K562 (cell line): ENCODE measurements at regions not wholly inside any gene's neighbourhood (a gene's known extent, or its start where the extent isn't known, plus 50 kb on each side); places are given as distances from the start of the nearest gene placed in this dataset.

Experiments used
- ARID2 ChIP-seq: fragments of 450-650 bp; IDR thresholded peaks from 2 replicates; pipeline ENCODE4 v1.6.1; 2017; ENCODE audit warnings: antibody characterized with exemption, mild to moderate bottlenecking
- CBFB ChIP-seq: sonication (generic); formaldehyde crosslinking; IDR thresholded peaks from 2 replicates; pipeline ENCODE4 v1.4.0; 2020; ENCODE audit warnings: mild to moderate bottlenecking, missing genetic modification reagents
- JUNB ChIP-seq: fragments of 450-650 bp; formaldehyde crosslinking; conservative IDR thresholded peaks from 2 replicates; pipeline ENCODE4 v1.4.0; 2020; ENCODE audit warnings: mild to moderate bottlenecking
- MAFF ChIP-seq: IDR thresholded peaks from 2 replicates; pipeline ENCODE4 v1.6.1; 2012; ENCODE audit warnings: low read length, improper control_type of control experiment
- MTA3 ChIP-seq: fragments of 450-650 bp; formaldehyde crosslinking; IDR thresholded peaks from 2 replicates; pipeline ENCODE4 v1.6.1; 2017; ENCODE audit warnings: mild to moderate bottlenecking, borderline replicate concordance
- PHF21A ChIP-seq: fragments of 450-650 bp; IDR thresholded peaks from 2 replicates; pipeline ENCODE4 v1.6.1; 2017; ENCODE audit warnings: low read depth, borderline replicate concordance
- ZNF766 ChIP-seq: fragments of 200-800 bp; sonication (Bioruptor generic); conservative IDR thresholded peaks from 2 replicates; pipeline ENCODE4 v1.6.1; 2016; ENCODE audit warnings: missing genetic modification characterization, missing compliant biosample characterization
- TF ChIP-seq, protein P1 (sequence below): fragments of 200-800 bp; sonication (Bioruptor generic); IDR thresholded peaks from 2 replicates; pipeline ENCODE4 v1.6.1; 2016; ENCODE audit warnings: missing genetic modification characterization, missing compliant biosample characterization
- TF ChIP-seq, protein P2 (sequence below), 2 experiments: IDR thresholded peaks; 2 replicates each; pipeline ENCODE4 v1.6.1; 2012; ENCODE audit warnings: improper control_type of control experiment in 2 of 2, low read depth in 2 of 2, low read length in 2 of 2, borderline replicate concordance in 1 of 2
- TF ChIP-seq, protein P3 (sequence below): fragments of 450-650 bp; IDR thresholded peaks from 2 replicates; pipeline ENCODE4 v1.7.0; 2016; ENCODE audit warnings: borderline replicate concordance
- TF ChIP-seq, protein P4 (sequence below), 3 experiments: IDR thresholded peaks in 2 of 3; conservative IDR thresholded peaks in 1 of 3; 2 replicates each; pipeline ENCODE4 v1.5.1; 2011 to 2012; ENCODE audit warnings: low read length in 3 of 3, mild to moderate bottlenecking in 3 of 3, control low read depth in 2 of 3, improper control_type of control experiment in 1 of 3, inconsistent platforms in 1 of 3, low read depth in 1 of 3, mixed read lengths in 1 of 3, moderate library complexity in 1 of 3; ENCODE audit not compliant: insufficient read depth in 2 of 3
- TF ChIP-seq, protein P5 (sequence below), 2 experiments: fragments of 150-350 bp in 1 of 2; IDR thresholded peaks; 2 replicates each; pipeline ENCODE4 v1.6.1; 2012 to 2016; ENCODE audit warnings: low read depth in 2 of 2, low read length in 2 of 2, mild to moderate bottlenecking in 1 of 2, moderate library complexity in 1 of 2
- TF ChIP-seq, protein P6 (sequence below): sonication (generic); formaldehyde crosslinking; IDR thresholded peaks from 2 replicates; pipeline ENCODE4 v1.5.0; 2020; ENCODE audit warnings: missing genetic modification reagents

DNA sequence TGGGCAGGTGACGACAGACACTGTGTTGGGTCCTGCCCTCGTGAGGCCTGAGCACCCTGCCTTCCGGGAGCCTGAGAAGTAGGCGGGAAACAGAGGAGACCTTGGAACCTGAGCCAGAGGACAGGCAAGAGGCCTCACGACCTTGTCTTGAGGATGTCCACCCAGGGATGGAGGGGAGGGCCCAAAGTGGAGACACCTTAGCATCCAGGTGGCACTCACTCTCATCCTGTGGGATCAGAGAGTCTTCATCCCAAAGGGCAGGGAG is 347.2 kb downstream of the NPHP4 start:
- TF ChIP-seq ZNF766 (CRISPR knock-in tag) (no peak), CBFB (no peak), ARID2 (no peak), MAFF (no peak), JUNB (CRISPR knock-in tag) (no peak), MTA3 (no peak), PHF21A (no peak)
- TF ChIP-seq, protein P1, sequence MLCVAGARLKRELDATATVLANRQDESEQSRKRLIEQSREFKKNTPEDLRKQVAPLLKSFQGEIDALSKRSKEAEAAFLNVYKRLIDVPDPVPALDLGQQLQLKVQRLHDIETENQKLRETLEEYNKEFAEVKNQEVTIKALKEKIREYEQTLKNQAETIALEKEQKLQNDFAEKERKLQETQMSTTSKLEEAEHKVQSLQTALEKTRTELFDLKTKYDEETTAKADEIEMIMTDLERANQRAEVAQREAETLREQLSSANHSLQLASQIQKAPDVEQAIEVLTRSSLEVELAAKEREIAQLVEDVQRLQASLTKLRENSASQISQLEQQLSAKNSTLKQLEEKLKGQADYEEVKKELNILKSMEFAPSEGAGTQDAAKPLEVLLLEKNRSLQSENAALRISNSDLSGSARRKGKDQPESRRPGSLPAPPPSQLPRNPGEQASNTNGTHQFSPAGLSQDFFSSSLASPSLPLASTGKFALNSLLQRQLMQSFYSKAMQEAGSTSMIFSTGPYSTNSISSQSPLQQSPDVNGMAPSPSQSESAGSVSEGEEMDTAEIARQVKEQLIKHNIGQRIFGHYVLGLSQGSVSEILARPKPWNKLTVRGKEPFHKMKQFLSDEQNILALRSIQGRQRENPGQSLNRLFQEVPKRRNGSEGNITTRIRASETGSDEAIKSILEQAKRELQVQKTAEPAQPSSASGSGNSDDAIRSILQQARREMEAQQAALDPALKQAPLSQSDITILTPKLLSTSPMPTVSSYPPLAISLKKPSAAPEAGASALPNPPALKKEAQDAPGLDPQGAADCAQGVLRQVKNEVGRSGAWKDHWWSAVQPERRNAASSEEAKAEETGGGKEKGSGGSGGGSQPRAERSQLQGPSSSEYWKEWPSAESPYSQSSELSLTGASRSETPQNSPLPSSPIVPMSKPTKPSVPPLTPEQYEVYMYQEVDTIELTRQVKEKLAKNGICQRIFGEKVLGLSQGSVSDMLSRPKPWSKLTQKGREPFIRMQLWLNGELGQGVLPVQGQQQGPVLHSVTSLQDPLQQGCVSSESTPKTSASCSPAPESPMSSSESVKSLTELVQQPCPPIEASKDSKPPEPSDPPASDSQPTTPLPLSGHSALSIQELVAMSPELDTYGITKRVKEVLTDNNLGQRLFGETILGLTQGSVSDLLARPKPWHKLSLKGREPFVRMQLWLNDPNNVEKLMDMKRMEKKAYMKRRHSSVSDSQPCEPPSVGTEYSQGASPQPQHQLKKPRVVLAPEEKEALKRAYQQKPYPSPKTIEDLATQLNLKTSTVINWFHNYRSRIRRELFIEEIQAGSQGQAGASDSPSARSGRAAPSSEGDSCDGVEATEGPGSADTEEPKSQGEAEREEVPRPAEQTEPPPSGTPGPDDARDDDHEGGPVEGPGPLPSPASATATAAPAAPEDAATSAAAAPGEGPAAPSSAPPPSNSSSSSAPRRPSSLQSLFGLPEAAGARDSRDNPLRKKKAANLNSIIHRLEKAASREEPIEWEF (CRISPR knock-in tag): no peak
- TF ChIP-seq, protein P2, sequence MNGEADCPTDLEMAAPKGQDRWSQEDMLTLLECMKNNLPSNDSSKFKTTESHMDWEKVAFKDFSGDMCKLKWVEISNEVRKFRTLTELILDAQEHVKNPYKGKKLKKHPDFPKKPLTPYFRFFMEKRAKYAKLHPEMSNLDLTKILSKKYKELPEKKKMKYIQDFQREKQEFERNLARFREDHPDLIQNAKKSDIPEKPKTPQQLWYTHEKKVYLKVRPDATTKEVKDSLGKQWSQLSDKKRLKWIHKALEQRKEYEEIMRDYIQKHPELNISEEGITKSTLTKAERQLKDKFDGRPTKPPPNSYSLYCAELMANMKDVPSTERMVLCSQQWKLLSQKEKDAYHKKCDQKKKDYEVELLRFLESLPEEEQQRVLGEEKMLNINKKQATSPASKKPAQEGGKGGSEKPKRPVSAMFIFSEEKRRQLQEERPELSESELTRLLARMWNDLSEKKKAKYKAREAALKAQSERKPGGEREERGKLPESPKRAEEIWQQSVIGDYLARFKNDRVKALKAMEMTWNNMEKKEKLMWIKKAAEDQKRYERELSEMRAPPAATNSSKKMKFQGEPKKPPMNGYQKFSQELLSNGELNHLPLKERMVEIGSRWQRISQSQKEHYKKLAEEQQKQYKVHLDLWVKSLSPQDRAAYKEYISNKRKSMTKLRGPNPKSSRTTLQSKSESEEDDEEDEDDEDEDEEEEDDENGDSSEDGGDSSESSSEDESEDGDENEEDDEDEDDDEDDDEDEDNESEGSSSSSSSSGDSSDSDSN (IDR thresholded peaks at IDR 0.05; ENCODE audit: borderline replicate concordance in 1 of 2, low read depth in 2 of 2, low read length in 2 of 2): no peak
- TF ChIP-seq, protein P3, sequence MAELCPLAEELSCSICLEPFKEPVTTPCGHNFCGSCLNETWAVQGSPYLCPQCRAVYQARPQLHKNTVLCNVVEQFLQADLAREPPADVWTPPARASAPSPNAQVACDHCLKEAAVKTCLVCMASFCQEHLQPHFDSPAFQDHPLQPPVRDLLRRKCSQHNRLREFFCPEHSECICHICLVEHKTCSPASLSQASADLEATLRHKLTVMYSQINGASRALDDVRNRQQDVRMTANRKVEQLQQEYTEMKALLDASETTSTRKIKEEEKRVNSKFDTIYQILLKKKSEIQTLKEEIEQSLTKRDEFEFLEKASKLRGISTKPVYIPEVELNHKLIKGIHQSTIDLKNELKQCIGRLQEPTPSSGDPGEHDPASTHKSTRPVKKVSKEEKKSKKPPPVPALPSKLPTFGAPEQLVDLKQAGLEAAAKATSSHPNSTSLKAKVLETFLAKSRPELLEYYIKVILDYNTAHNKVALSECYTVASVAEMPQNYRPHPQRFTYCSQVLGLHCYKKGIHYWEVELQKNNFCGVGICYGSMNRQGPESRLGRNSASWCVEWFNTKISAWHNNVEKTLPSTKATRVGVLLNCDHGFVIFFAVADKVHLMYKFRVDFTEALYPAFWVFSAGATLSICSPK: no peak
- TF ChIP-seq, protein P4, sequence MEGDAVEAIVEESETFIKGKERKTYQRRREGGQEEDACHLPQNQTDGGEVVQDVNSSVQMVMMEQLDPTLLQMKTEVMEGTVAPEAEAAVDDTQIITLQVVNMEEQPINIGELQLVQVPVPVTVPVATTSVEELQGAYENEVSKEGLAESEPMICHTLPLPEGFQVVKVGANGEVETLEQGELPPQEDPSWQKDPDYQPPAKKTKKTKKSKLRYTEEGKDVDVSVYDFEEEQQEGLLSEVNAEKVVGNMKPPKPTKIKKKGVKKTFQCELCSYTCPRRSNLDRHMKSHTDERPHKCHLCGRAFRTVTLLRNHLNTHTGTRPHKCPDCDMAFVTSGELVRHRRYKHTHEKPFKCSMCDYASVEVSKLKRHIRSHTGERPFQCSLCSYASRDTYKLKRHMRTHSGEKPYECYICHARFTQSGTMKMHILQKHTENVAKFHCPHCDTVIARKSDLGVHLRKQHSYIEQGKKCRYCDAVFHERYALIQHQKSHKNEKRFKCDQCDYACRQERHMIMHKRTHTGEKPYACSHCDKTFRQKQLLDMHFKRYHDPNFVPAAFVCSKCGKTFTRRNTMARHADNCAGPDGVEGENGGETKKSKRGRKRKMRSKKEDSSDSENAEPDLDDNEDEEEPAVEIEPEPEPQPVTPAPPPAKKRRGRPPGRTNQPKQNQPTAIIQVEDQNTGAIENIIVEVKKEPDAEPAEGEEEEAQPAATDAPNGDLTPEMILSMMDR (IDR thresholded peaks at IDR 0.05 in 2 of 3, conservative IDR thresholded peaks at IDR 0.05 in 1 of 3; ENCODE audit: insufficient read depth in 2 of 3, low read depth in 1 of 3, low read length in 3 of 3): no peak
- TF ChIP-seq, protein P5, sequence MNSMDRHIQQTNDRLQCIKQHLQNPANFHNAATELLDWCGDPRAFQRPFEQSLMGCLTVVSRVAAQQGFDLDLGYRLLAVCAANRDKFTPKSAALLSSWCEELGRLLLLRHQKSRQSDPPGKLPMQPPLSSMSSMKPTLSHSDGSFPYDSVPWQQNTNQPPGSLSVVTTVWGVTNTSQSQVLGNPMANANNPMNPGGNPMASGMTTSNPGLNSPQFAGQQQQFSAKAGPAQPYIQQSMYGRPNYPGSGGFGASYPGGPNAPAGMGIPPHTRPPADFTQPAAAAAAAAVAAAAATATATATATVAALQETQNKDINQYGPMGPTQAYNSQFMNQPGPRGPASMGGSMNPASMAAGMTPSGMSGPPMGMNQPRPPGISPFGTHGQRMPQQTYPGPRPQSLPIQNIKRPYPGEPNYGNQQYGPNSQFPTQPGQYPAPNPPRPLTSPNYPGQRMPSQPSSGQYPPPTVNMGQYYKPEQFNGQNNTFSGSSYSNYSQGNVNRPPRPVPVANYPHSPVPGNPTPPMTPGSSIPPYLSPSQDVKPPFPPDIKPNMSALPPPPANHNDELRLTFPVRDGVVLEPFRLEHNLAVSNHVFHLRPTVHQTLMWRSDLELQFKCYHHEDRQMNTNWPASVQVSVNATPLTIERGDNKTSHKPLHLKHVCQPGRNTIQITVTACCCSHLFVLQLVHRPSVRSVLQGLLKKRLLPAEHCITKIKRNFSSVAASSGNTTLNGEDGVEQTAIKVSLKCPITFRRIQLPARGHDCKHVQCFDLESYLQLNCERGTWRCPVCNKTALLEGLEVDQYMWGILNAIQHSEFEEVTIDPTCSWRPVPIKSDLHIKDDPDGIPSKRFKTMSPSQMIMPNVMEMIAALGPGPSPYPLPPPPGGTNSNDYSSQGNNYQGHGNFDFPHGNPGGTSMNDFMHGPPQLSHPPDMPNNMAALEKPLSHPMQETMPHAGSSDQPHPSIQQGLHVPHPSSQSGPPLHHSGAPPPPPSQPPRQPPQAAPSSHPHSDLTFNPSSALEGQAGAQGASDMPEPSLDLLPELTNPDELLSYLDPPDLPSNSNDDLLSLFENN (IDR thresholded peaks at IDR 0.05; ENCODE audit: low read depth in 2 of 2, low read length in 2 of 2): no peak
- TF ChIP-seq, protein P6, sequence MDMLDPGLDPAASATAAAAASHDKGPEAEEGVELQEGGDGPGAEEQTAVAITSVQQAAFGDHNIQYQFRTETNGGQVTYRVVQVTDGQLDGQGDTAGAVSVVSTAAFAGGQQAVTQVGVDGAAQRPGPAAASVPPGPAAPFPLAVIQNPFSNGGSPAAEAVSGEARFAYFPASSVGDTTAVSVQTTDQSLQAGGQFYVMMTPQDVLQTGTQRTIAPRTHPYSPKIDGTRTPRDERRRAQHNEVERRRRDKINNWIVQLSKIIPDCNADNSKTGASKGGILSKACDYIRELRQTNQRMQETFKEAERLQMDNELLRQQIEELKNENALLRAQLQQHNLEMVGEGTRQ (CRISPR knock-in tag): no peak
